ENCODE measurements at regions not wholly inside any gene's neighbourhood (a gene's known extent, or its start where the extent isn't known, plus 50 kb on each side); places are given as distances from the start of the nearest gene placed in this dataset.

DNA sequence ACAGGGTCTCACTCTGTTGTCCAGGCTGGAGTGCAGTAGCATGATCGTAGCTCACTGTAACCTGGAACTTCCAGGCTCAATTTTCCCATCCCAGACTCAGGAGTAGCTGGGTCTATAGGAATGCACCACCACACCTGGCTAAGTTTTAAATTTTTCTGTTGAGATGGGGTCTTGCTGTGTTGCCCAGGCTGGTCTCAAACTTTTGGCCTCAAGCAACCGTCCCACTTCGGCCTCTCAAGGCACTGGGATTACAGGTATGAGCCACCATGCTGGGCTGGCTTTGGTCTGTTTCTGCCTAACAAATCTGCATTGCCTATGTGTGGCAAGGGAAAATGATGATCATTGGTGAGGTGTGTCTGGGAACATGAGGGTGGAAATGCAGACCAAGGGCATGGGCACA is 59.3 kb upstream of the CLMP start:
- no peak for DNase-seq (ENCODE audit: low spot score)

DNA sequence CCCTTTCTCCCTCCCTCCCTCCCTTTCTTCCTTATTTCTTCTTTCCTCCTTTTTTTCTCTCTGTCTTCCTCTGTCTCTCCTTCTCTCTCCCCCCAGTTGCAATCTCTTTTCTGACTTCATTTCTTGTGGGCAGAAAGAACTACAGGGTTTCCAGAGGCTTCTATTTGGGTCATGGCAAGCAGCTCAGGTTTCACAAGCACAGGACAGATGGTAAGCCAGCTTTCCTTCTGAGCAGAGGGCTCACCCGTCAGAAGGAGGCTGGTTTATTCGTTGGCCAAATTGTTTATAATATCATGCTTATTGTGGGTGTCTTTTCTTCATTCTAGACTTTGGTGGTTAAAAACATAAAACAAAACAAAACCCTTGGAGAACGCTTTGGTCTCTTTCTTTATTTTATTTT is 58.9 kb upstream of the CLMP start:
- DNase-seq (ENCODE audit: low spot score) = no peak

DNA sequence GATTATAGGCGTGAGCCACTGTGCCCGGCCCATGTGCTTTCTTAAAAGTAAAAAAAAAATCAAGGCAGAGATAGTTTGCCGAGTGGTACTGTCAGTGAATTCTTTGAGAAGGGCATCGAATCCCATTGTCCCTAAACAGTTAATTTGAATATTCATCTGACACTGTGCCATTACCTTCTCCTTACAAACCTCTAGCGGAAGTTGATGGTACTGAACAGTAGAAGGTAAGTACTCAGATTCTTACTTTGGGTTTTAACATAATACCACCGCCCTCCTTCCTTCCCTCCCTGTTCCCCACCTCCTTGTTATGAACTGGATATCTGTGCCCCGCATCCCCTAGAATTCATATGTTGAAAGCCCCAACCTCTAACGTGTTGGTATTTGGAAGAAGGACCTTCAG is 58.2 kb upstream of the CLMP start:
- DNase-seq (ENCODE audit: low spot score) = no peak

DNA sequence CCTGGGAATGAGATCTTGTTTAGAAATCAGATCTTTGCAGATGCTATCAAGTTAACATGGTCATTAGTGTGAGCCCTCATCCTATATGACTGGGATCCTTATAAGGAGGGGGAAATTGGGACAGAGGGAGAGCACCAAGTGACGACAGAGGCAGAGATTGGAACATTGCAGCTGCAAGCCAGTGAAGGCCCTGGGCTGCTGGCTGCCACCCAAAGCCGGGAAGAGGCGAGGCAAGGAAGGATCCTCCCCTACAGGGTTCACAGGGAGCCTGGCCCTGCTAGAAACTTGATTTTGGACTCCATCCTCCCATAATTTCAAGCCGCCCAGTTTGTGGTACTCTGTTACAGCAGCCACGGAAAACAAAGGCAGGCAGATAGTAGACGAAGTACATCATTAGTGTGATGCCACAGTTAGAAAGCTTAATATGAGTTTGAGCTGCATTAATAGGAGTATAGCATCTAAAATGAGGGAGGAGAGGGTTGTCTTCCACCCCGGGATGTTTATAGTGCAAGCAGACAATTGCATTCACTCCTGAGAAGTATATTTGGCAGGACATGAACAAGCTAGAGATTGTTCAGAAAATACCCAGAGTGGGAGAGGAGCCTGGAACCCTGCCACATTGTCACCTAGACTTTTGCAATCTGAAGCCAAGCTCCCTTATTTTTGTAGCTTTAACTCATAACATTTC is 56.8 kb upstream of the CLMP start:
- no peak for DNase-seq (ENCODE audit: low spot score)

DNA sequence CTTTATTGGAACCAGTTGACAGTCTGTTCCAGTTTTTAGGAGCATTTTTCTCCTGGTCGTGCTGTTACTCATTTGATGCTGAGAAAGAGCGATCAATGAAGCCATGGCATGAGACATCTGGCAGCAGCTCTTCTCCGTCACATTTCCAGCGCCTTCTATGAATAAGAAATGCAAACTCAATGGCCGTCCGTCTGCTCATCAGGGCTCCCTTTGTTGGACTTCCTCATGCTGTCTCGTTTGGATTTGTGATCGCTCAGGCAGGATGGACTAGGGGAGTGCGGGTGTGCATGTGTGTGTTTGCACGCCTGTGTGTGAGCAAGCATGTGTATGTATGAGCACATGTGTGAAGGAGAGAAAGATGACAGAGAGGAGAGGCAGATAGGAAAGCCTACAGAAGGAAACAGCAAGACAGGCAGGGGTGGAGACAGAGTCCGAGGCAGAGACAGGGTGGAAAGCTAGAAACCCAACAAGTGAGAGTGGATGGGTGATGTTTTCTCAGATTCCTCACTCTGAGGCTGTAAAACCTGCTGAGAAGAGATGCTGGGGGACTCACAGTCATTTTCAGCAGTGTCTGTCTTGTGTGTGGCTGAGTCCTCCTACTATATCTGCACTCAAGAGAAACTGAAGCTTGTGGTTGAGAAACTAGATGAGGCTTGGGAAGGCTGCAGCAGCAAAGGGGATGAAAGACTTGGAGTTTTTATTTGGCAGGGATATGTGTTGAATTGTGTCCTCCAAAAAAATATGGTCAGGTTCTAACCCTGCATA is 56.0 kb upstream of the CLMP start:
- no peak for DNase-seq (ENCODE audit: low spot score)

DNA sequence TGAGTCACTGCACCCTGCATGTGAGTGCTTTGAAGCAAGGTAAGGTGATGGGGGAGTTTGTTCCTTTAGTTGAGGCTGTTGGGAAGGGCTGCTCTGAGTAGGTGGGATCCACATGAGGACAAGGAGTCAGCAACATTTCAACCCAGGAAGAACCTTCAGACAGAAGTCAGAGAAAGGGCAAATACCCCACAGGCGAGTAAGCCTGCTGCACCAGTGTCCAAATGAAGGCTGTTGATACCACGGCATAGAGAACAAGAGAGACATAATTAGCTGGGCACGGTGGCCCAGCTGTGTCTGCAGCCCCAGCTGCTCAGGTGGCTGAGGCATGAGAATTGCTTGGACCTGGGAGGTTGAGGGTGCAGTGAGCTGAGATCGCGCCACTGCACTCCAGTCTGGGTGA is 54.3 kb upstream of the CLMP start:
- no peak for DNase-seq (ENCODE audit: low spot score)

DNA sequence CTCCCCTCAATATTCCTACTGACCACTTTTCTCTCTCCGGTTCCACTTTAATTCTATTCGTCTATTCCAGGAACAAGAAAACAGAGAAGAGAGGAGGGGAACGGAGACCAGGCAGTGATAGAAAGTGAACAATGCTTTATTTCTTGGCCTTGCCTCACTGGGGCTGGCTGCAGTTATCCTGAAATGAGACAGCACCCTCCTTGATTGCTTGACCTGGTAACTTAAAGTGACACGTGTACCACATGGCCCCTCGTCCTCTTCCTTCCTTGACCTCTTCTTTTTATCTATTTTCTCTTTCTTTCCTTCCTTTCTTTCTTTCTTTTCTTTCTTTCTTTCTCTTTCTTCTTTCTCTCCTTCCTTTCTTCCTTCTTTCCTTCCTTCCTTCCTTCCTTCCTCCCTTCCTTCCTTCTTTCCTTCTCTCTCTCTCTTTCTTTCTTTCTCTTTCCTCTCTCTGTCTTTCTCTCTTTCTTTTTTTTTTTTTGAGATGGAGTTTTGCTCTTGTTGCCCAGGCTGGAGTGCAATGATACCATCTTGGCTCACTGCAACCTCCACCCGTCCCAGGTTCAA is 52.8 kb upstream of the CLMP start:
- DNase-seq (ENCODE audit: low spot score) = no peak

DNA sequence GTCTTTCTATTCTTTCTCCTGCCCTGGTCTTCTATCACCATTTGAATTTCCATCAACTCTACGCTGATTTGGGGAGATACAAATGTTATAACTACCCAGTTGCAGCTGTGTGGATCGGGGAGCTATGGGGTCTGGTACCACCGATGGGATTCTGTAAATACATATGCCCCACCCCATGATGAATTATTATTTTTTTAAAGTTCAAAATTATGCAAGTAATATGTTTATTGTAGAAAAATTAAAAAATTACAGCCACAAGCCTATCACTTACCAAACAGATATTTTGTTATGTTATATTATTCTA is 52.4 kb upstream of the CLMP start:
- DNase-seq (ENCODE audit: low spot score) = no peak

DNA sequence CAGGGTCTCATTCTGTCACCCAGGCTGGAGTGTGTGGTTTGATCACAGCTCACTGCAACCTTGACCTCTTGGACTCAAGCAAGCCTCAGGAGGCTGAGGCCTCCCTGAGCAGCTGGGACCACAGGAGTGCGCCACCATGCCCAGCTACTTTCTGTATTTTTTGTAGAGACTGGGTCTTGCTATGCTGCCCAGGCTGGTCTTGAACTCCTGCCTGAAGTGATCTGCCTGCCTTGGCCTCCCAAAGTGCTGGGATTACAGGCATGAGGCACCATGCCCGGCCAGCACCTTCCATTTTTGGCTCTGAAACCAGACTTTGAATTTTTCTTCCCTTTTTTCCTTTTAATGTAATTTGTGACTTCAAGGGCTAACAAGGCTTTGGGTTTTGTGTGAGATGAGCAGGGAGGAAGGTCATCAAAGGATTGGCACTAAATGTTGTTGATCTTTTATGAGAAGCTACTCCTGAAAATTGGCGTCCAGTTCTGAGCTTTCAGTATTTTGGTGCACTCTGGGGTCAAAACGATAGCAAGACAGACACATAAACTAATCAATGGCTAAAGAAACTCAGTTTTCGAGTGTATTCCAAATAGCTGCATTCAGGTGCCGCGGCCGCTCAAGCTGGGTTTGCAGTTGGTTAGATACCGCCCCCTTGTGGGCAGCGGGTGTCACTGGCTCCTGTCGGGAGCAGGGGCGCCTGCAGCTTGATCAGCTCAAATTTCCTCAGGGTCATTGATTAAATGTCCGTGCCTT is 51.9 kb upstream of the CLMP start:
- peak; percentile 66 for DNase-seq (ENCODE audit: low spot score)

DNA sequence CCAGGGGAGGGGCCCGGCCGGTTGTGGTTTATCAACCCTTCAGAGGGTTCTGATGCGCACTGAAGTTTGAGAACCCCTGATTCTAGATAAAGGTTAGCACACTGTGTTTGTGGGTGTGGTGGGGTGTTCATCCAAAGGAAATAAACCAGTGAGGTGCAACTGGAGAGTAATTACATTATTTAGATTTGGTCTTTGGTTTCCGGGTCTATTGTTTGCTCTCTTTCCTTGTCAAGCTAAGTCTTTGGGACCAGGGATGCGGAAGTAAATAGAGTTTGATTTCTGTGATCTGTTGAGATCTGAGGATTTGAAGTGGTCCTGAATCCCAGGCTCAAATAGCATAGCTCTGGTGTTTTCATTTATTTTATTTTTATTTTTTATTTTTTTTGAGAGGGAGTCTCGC is 50.5 kb upstream of the CLMP start:
- no peak for DNase-seq (ENCODE audit: low spot score)
